HG02759 (cell line): ENCODE measurements at regions not wholly inside any gene's neighbourhood (a gene's known extent, or its start where the extent isn't known, plus 50 kb on each side); places are given as distances from the start of the nearest gene placed in this dataset.

Source experiments
- ATAC-seq: cut with Tn5 transposase; IDR thresholded peaks from one replicate; pipeline ENCODE4 v1.9.1; 2021; ENCODE audit warnings: mild to moderate bottlenecking, moderate library complexity; ENCODE audit not compliant: unreplicated experiment

- no peak for ATAC-seq
Observed at GRCh38 chr4:137209240-137209639, 323.1 kb downstream of the PCDH18 start.

DNA sequence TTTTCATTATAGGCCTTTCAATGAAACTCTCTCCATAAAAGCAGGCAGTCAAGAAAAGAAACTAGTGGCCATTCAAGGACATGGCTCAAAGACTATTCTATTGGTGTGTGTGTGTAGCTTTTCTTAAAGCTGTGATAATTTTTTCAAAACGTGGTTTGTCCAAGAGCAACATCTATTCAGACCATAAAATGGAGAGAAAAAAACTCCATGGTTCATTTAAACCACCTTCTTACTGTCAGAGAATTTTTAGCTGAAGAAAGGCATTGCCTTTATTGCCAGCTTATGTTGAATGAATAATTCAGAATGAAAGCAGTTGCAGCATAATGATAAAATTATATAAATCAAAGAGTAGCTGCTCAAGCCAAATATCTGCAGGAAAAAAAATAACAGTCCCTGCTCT lies 325.5 kb downstream of the PCDH18 start:
- no peak for ATAC-seq

- ATAC-seq: no peak
Observed at GRCh38 chr4:137203601-137204000, 328.7 kb downstream of the PCDH18 start.

DNA sequence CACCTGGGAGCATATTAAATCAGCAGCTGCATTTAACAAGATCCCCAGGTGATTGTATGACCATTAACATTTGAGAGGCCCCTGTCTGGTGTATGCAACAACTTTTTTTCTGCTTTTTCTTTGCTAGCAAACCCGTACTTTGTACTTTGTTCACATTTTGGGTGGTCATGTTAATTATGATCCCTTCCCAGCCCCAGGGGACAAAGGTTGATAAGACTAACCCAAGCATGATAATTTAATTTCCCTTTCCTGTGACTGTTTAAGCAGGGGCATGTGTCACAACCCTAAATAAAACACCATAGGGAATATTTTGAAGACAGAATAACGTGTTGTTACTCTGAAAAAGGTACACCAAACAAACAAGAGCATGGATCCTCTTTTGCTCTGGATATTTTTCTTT lies 332.0 kb downstream of the PCDH18 start:
- no peak for ATAC-seq

GRCh38 chr4:137198791-137199190 lies 333.5 kb downstream of the PCDH18 start:
- no peak for ATAC-seq

DNA sequence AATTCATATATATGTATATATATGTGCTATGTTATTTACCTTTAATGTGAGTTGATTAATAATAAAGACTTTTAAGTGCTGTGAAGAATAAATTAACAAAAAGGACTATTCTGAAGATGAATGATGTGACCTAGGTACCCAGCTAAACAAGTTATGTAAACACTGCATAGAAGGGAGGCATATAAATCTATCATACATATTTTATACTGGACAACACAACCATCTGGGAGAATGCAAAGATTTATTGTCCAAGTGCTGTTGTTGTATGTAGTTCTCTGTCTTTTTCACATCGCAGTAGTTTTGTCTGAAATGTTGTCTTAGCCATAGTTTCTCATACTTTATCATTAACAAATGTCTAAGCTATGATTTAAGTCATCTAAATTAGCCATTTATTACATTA lies 337.6 kb downstream of the PCDH18 start:
- ATAC-seq: no peak

GRCh38 chr4:137193564-137193963 lies 338.7 kb downstream of the PCDH18 start:
- ATAC-seq: no peak

DNA sequence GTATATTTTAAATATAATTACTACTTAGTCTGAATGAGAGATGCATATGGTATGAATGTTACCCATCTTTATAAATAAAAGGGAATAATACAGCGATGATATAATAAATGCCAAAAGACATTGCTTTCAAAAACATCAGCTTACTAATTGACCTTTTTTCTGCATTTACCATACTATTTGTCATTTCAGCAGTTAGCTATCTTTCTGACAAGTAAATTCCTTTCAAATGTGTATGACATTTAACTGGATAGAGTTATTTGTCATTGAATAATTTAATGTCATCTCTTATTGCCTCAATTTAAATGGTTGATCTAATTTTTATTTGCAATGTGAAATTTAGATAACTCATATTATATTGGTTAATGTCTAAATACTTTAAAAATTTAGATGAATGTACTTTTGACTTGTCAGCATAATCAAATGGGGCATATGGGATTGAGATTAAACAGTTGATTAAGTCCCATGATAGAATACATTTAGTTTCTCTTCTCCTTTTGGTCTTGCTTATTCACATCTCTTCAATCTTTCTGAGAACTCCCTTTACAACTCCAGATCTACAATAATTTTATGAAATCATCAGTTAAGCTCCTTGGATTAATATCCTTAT lies 350.9 kb downstream of the PCDH18 start:
- no peak for ATAC-seq

DNA sequence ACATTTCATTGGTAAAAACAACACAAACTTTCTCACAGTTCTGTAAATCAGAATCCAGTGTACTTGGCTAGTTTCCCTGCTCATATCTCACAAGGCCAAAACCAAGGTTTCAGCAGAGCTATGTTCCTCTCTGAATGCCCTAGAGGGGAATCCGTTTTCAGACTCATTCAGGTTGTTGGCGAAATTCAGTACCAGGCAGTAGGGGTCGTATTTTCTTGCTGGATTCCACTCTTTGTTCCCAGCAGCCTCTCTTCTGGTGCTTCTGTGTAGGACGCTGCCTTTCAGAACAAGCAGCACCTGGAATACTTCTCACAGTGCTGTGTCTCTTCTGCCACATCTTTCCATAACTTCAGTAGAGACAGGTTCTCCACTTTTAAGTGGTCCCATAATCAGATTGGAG lies 351.9 kb downstream of the PCDH18 start:
- ATAC-seq: no peak

DNA sequence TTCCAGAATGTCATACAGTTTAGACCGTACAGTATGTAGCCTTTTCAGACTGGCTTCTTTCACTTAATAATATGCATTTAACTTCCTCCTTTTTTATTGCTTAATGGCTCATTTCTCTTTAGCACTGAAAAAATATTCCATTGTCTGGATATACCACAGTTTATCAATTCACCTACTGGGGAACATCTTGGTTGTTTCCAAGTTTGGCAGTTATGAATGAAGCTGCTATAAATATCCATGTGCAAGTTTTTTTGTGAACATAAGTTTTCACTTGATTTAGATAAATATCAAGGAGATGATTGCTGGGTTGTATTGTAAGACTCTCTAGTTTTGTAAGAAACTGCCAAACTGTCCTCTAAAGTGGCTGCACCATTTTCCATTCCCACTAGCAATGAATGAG lies 375.5 kb downstream of the PCDH18 start:
- no peak for ATAC-seq

DNA sequence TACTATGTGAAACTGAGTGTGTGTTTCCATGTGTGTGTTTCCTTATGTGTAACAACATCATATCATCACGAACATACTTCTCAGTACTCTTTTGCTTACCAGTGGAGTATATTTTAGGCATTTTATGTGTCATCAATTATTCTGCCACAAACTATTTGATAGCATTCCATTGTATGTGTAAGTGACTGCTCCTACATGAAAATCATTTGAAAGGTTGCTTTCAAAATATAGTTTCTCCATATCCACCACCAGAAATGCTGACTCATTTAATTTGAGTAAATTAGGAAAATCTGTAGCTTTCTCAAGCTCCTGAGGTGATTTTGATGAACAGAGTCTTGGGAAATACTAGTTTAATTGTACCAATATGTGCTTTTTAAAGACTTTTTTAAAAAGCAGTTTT lies 376.2 kb downstream of the PCDH18 start:
- no peak for ATAC-seq

- no peak for ATAC-seq
Observed at GRCh38 chr4:137131201-137131600, 401.1 kb downstream of the PCDH18 start.

DNA sequence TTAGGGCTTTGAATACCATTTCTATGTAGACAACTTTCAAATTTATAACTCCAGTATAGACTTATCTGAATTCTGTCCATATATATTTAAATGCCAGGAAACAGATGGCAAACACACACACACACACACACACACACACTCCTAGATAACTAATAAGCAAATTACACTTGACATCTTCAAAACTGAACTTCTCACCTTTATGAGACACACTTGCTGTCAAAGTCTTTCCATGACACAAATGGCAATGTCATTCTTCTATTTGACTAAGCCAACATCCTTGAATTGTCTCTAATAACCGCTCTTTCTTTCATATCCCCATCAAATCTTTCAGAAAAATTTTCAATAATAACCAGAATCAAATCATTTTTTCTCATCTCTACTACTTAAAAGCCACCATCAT lies 402.4 kb downstream of the PCDH18 start:
- no peak for ATAC-seq

DNA sequence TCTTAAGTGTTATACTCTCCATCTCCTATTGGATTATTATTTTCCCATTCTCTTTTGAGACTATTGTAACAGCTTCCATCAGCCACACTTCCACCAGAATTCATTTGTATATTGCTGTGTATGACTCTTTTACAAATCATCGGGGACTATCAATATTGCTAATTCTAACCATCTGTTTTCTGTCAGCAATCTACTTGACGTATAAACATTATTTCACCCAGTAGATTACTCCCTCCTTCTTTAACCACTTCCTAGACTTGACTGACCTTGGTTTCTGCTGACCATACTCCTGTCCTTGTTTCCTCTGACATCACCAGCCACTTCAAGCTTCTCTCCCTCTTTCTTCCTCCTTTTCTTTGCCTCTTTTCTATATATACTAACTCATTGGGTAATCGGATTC lies 402.9 kb downstream of the PCDH18 start:
- ATAC-seq: no peak

DNA sequence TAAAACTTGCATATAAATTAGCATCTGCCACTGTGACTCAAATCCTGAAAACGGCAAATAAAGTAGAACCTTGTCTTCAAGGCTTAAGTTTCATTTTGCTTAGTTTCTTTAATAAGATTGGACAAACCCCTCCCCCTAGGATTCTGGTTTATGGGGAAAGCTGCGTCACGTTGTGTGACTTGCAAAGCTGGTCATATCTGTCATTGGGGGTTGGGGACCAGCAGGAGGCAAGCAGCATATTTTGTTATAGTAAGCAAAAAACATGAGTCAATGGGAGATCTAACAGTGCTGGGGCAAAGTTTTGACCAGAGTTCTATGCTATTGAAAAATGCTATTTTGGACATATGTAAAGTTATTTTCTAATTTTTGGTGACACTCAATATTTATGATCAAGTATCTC lies 407.3 kb downstream of the PCDH18 start:
- no peak for ATAC-seq

- peak; percentile 84 for ATAC-seq
Observed at GRCh38 chr4:137124278-137124932, 407.9 kb downstream of the PCDH18 start.

DNA sequence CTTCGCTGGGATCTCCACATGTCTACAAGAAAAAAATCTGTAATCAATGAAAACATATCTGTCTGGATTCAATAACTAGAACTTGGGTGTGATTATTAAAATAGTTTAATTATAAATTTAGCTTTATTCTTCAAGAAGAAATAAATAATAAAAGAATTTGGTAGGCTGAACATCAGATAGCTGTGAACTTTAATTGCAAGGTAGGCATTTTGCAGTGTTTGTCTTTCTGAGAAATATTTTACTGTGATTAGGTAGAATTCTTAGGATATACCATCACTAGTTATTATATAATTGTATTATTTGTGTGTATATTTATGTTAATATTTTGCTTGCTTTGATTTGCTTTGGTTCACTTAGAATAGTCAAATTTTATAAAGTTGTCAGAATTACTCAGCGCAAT lies 409.4 kb downstream of the PCDH18 start:
- no peak for ATAC-seq

GRCh38 chr4:137116144-137116543 lies 416.1 kb downstream of the PCDH18 start:
- no peak for ATAC-seq

- ATAC-seq: no peak
Observed at GRCh38 chr4:137106733-137107132, 425.6 kb downstream of the PCDH18 start.

GRCh38 chr4:137106287-137106686 lies 426.0 kb downstream of the PCDH18 start:
- no peak for ATAC-seq

DNA sequence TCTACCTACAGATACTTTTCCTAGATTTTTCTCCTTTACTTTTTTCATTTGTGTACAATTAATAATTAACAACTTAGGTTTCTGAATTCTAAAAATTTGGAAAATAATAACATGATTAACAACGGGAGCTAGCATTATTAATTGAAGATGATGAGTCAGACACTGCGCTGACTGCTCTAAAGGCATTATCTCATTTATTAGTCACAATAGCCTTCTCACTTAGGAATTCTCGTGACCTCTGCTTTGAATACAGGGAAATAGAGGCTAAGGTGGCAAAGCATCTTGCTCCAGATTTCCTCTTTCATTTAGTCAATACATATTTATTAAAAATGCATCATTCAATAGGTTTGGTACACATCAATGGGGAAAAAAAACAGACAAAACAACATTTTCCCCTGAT lies 441.3 kb downstream of the PCDH18 start:
- ATAC-seq: no peak

DNA sequence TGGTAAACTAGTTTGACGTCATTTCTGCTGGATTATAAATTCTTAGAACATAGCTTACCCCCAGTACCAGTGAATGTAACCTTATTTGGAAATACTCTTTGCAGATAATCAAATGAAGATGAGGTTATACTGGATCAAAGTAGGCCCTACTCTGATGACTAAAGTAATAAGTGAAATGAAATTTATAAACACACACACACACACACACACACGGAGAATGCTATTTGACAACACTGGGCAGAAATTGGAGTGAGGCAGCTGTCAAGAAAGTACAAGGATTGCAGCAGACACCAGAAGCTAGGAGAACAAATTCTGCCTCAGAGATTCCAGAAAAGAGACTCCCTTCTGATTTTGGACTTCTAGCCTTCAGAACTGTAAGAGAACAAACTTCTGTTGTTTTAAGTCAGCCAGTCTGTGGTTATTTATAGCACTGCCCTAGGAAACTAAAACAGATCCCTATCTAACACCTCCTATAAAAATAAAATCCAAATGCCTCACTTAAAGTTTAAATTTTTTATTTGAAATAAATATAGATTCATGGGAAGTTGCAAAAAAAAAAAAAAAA lies 448.6 kb downstream of the PCDH18 start:
- ATAC-seq: no peak

DNA sequence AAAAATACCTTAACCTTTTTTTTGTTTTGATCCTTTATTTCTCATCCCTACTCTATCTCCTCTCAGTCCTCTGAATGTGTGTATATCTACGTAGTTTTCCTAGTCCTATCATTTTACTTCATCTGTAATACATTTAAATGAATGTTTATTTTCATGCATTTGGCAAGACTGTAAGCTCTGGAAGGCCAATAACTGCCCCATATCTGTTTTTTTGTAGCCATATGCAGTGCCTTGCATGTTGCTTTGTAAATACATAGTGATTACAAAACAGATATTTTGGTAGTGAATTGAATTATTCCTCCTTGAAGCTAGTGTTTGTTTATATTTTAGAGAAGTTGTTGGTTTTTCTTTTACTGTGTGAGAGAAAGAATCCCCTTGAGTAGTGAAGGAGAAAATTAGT lies 450.2 kb downstream of the PCDH18 start:
- no peak for ATAC-seq
